GM13976 (cell line): ENCODE measurements at regions not wholly inside any gene's neighbourhood (a gene's known extent, or its start where the extent isn't known, plus 50 kb on each side); places are given as distances from the start of the nearest gene placed in this dataset.

Source experiments
- DNase-seq: peaks from one replicate; pipeline ENCODE4 v3.0.0; 2012; ENCODE audit warnings: low spot score
- in situ Hi-C: fragments of 300-500 bp; cut with MboI; formaldehyde crosslinking; loops from one replicate; pipeline ENCODE4 v1.12.0; 2022; ENCODE audit warnings: low sequenced_read_pairs, mixed read lengths, inconsistent platforms; ENCODE audit not compliant: unreplicated experiment
- TF ChIP-seq, protein P1 (sequence below): IDR thresholded peaks from 2 replicates; pipeline ENCODE4 v1.5.1; 2012; ENCODE audit warnings: borderline replicate concordance, mild to moderate bottlenecking; ENCODE audit not compliant: insufficient read depth; ENCODE audit errors: extremely low read depth, missing control alignments, control extremely low read depth

DNA sequence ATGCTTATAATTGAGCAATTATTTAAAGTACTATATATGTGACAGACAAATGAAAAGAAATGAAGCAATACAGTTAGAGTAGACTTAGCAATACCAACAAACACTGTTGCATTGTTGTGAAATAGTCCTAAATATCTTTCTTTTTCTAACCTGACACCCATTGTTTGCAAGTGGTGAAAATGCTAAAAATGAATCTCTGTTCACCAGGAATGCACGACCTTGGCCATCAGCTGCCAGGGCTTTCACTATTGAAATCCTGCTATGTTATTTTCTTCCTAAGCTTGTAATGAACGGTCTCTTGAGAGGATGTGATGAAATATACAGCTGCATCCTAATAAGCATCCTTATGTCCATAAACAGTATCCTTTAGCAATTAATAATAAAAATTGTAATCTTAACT is 136.2 kb upstream of the MGAT5 start:
- DNase-seq, result no peak
- TF ChIP-seq, protein P1, sequence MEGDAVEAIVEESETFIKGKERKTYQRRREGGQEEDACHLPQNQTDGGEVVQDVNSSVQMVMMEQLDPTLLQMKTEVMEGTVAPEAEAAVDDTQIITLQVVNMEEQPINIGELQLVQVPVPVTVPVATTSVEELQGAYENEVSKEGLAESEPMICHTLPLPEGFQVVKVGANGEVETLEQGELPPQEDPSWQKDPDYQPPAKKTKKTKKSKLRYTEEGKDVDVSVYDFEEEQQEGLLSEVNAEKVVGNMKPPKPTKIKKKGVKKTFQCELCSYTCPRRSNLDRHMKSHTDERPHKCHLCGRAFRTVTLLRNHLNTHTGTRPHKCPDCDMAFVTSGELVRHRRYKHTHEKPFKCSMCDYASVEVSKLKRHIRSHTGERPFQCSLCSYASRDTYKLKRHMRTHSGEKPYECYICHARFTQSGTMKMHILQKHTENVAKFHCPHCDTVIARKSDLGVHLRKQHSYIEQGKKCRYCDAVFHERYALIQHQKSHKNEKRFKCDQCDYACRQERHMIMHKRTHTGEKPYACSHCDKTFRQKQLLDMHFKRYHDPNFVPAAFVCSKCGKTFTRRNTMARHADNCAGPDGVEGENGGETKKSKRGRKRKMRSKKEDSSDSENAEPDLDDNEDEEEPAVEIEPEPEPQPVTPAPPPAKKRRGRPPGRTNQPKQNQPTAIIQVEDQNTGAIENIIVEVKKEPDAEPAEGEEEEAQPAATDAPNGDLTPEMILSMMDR, result no peak
- in situ Hi-C loops, result loop anchor here (10.0 kb wide), 2 partner anchors 223 to 297 kb away; no protein-coding TSS in a partner anchor

DNA sequence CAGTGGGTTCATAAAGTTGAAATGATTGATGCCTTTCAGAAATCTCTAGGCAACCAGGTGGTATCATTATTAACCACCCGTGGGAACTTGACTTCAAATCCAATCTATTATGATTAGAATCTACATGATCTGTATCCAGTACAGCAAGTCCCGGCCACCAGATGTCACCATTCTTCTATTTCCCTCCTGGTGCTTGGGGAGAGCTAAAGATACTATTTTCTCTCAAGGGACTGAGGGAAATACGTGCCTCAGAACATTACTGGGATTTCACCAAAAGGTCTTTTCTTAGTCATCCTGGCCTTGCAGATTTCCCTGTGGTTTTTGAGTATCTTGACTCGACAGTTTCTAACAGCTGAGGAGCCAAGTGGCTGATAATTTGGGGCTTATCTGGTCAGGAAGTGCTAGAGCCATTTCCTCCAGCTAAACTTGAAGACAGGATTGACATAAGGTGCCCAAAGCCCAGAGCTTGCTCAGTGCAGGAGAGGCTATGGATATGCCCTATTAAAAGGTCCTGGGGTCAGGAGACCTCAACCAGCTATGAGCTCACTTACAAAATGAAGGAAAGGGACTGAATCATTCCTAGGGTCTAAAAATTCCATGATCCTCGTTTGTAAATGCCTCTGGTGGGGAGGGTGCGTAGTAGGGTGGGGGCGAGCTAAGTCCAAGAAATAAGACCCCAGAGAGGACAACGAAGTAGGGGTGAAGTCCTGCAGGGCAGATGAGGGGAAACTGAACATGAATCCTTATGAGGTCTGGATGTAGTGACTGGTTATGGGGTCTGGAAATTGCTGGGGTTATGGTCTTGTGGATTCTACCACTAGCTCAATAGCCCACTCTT is 135.4 kb upstream of the MGAT5 start:
- in situ Hi-C loops, result loop anchor here (10.0 kb wide), 2 partner anchors 224 to 296 kb away; no protein-coding TSS in a partner anchor
- DNase-seq, result peak; percentile 80
- TF ChIP-seq, protein P1, result peak; percentile 70

DNA sequence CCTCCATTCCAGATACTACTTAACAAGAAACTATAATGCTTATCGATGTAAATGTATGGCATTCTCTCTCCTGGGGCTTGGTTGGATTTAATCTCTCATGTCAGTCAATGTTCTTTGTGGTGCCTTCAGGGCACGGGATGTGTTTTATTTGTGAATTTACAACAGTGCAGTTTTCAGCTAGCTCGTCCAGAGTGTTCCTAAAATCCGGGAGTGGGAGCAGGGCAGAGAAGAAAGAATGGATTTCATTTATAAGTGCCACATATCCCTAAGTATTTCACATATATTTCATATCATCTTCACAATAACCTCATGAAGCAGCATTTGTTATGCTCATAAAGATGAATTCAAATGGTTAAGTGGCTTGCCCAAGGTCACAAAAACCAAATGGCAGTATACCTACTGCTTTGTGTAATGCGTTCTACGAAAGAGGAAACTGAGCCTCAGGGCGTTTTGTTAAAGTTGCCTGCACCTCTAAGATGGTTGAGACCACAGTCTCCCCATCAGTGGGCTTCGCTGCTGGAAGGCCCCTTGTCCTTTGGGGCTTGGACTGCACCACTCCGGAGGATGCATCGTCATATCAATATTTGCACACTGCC is 134.7 kb upstream of the MGAT5 start:
- no peak for DNase-seq
- TF ChIP-seq, protein P1, result no peak
- in situ Hi-C loops, result loop anchor here (10.0 kb wide), 2 partner anchors 224 to 296 kb away; no protein-coding TSS in a partner anchor

DNA sequence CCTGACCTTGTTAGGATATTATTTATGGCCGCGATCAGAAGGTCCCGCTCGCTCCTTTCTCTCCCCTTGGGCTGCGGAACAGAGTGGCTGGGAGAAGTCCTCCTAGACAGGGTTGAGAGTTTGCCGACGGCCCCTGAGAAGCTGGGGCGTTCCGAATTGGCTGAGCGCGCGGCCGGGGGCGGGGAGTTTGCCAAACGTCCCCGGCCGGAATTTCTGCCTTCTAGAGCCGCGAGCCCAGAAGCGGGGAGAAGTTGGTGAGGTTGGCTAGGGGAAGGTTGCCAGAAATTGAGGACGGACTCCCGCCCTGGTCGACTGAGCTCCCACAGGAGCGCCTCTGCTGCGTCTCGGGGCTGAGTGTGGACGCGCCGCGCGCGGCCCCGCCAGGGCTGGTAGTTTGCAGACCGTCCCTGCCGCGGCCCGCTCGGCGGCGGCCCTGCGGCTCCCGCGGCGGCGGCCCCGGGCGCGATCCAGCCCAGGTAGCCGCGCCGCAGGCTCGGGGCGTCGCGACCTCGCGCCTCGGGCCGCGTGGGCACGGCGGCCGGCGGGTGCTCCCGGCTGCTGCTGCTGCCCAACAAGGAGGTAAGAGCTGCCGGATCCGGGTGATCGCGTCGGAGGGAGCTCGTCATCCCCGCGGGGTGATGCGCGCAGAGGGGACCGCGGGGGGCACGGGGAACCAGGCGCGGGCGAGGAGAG is 134.0 kb upstream of the MGAT5 start:
- peak; percentile 86 for DNase-seq
- TF ChIP-seq, protein P1, result no peak
- in situ Hi-C loops, result loop anchor here (10.0 kb wide), 2 partner anchors 225 to 295 kb away; no protein-coding TSS in a partner anchor

DNA sequence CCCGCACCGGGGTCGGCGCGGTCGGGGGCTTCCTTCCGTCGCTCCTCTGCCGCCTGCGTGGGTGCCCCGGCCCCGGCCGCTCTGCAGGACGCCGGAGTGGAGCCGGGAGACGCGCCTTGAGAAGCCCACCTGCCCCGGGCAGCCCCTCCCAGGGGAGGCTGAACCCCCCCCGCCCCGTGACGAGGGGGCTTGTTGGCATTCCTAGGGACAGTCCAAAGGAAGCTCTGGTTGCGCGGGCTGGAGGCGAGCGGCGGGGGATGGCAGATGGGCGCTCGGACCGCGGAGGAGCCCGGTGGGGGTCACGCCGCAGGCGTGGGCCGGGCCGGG is 133.5 kb upstream of the MGAT5 start:
- in situ Hi-C loops, result no loop called here
- TF ChIP-seq, protein P1, result no peak
- DNase-seq, result no peak

DNA sequence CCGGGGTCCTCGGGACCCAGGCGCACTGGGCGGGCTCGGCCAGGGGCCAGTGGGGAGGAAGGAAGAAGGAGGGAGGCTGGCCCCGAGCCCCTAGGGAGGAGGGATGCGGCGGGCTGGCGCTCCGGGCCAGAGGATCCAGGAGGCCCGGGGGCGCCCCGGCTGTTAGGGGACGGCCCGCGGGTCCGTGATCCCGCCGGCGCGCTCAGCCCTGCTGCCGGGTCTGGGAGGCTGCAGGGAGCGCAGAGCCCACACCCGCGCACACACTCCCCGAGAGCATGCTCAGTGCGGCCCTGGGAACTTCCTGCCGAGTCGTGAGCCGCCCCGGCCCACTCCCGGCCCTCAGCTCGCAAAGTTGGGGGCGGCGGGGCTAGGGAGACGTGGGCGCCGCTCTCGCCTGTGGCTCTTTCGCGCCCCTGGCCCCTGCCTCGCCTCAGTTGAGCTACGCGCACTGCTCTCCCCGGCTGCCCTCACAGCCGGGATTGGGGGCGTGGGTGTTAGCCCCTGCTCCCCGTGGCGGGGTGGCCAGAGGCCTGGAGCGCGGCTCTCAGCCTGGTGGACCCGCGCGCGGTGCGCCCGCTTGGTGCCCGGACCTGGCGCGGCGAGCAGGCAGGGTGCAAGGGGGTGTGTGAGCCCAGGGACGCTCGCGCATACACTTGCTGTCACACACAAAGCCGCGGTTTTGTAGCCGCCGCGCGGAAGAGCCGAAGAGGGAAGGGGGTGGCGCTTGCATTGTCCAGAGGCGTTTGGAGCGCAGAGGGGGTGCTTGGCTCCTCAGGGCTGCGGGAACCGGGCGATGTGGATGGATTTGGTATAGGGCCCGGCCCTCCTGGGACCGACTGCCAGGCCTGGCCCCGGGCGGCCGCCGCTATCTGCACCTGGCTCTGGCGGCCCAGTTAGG is 132.9 kb upstream of the MGAT5 start:
- TF ChIP-seq, protein P1, result no peak
- DNase-seq, result peak; percentile 86
- in situ Hi-C loops, result no loop called here
